ENCODE measurements at regions not wholly inside any gene's neighbourhood (a gene's known extent, or its start where the extent isn't known, plus 50 kb on each side); places are given as distances from the start of the nearest gene placed in this dataset.

DNA sequence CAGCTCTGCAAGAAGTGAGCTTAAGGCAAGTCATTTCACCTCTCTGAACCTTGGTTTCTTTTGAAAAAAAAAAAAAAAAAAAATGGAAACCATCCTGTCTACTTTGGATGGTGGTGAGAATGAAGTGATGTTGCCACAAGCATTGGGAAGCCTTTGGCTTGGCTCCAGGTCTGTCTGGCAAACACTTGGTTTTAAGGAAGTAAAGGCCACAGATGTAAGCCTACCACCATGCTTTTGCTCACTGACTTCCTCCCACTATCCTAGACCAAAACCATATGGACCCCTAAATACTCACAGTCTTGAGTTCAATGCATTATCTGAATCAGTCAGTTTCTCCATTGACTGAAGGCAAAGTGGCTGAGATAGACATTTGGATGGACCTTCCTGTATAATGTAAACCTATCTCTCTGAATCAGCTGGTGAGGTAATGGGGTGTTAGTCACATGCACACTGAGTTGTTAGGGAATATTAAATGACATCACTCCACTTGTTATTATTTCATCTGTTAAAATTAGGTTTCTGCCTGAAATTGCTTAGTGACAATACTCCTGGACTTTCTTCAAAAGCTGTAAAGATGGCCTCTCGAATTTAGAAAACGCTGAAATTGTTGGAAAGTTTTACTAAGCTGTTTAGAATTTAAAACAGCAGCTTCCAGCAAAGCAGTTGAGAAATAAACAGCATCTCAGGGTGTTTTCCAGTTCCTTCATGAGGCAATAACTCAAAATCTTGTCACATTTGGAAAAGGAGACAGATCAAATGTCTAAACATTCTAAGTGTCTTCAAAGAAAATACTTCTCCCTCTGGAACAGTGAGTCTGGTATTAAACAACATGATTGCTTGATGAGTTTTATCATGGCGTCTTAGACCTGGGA, 833.5 kb downstream of the DHX35 start:
- H2AFZ ChIP-seq: no peak overlapping the region
- no peaks in the 10 kb centered on the region for H3K27me3 ChIP-seq (ENCODE audit: insufficient read depth, low read depth)
- intact Hi-C loops (cut with micrococcal nuclease; ENCODE audit: unreplicated experiment): no loop called here
- TF ChIP-seq, protein P1, sequence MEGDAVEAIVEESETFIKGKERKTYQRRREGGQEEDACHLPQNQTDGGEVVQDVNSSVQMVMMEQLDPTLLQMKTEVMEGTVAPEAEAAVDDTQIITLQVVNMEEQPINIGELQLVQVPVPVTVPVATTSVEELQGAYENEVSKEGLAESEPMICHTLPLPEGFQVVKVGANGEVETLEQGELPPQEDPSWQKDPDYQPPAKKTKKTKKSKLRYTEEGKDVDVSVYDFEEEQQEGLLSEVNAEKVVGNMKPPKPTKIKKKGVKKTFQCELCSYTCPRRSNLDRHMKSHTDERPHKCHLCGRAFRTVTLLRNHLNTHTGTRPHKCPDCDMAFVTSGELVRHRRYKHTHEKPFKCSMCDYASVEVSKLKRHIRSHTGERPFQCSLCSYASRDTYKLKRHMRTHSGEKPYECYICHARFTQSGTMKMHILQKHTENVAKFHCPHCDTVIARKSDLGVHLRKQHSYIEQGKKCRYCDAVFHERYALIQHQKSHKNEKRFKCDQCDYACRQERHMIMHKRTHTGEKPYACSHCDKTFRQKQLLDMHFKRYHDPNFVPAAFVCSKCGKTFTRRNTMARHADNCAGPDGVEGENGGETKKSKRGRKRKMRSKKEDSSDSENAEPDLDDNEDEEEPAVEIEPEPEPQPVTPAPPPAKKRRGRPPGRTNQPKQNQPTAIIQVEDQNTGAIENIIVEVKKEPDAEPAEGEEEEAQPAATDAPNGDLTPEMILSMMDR (conservative IDR thresholded peaks at IDR 0.05): no peak
- TF ChIP-seq EZH2 (IDR thresholded peaks at IDR 0.05; ENCODE audit: low read depth): no peak
- H3K27ac ChIP-seq: no peak overlapping the region
- H4K20me1 ChIP-seq (ENCODE audit: insufficient read depth): no peaks in the 10 kb centered on the region
- H3K4me3 ChIP-seq: no peak overlapping the region
- H3K9me2 ChIP-seq (ENCODE audit: insufficient read depth): no peaks in the 10 kb centered on the region
- no peaks in the 10 kb centered on the region for H3K36me3 ChIP-seq (ENCODE audit: low read depth)
- no peaks in the 10 kb centered on the region for H3K79me2 ChIP-seq (ENCODE audit: low read depth)
- POLR2A ChIA-PET (ENCODE audit: unreplicated experiment): no interaction called here
- no peaks in the 10 kb centered on the region for H3F3A ChIP-seq (ENCODE audit: insufficient read depth, low read depth)
- no TSS peak for BruUV-seq (replicated peaks)
- CTCF ChIA-PET: no interaction called here
- no peak for DNase-seq
- H3K4me1 ChIP-seq (replicated peaks; ENCODE audit: insufficient read depth): no peaks in the 10 kb centered on the region
- H3K4me2 ChIP-seq: no peak overlapping the region
- H3K9me3 ChIP-seq (ENCODE audit: insufficient read depth, low read depth): no peaks in the 10 kb centered on the region

DNA sequence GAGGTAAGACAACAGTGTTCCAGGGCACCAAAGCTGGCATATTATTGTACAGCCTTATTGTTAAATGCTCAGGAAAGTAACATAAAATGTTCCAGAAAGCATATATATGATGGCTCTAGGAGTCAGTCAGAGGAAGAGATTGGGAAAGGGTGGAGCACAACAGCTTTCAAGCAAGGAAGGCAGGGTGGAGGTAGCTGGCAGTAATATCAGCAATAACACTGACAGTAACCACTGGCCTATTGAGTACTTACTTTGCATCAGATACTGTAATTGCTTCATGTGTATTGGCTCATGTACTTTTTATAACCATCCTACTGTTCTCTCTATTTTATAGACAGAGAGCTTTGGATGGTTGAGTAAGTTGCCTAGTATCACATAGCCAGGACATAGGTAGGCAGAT, 830.2 kb downstream of the DHX35 start:
- no peaks in the 10 kb centered on the region for H3K4me1 ChIP-seq (replicated peaks; ENCODE audit: insufficient read depth)
- H4K20me1 ChIP-seq (ENCODE audit: insufficient read depth): no peaks in the 10 kb centered on the region
- no peaks in the 10 kb centered on the region for H3K79me2 ChIP-seq (ENCODE audit: low read depth)
- TF ChIP-seq, protein P1 (conservative IDR thresholded peaks at IDR 0.05): no peak
- no TSS peak for BruUV-seq (replicated peaks)
- H3K27ac ChIP-seq: no peak overlapping the region
- no peak overlapping the region for H3K4me3 ChIP-seq
- no peaks in the 10 kb centered on the region for H3F3A ChIP-seq (ENCODE audit: insufficient read depth, low read depth)
- no peaks in the 10 kb centered on the region for H3K36me3 ChIP-seq (ENCODE audit: low read depth)
- H3K9me2 ChIP-seq (ENCODE audit: insufficient read depth): no peaks in the 10 kb centered on the region
- intact Hi-C loops (cut with micrococcal nuclease; ENCODE audit: unreplicated experiment): no loop called here
- no peaks in the 10 kb centered on the region for H3K27me3 ChIP-seq (ENCODE audit: insufficient read depth, low read depth)
- POLR2A ChIA-PET (ENCODE audit: unreplicated experiment): no interaction called here
- no peak overlapping the region for H2AFZ ChIP-seq
- no peaks in the 10 kb centered on the region for H3K9me3 ChIP-seq (ENCODE audit: insufficient read depth, low read depth)
- no peak for DNase-seq
- CTCF ChIA-PET: no interaction called here
- H3K4me2 ChIP-seq: no peak overlapping the region

DNA sequence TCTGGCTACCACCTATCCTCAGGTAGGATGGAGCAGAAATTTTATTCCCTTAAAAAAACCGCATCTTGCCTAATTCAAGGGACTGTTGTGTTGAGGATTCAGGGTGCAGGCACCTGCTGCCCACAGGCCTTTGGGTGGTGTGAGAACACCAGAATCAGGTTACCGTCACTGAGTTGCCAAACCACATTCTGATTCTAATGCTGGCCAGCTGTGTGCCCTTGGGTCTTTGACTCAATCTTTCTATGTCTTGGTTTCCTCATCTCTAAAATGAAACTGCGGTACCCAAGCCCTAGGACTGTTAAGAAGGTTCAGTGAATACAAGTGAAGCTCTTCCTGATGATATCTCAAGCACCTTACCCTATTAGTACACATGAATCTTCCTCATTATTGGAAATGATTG, 827.3 kb downstream of the DHX35 start:
- Histone ChIP-seq H3K9me3 (ENCODE audit: insufficient read depth, low read depth) (no peaks in the 10 kb centered on the region), H3K4me1 (replicated peaks; ENCODE audit: insufficient read depth) (no peaks in the 10 kb centered on the region), H4K20me1 (ENCODE audit: insufficient read depth) (no peaks in the 10 kb centered on the region), H3K36me3 (ENCODE audit: low read depth) (no peaks in the 10 kb centered on the region), H3K4me3 (no peak overlapping the region), H3K27me3 (ENCODE audit: insufficient read depth, low read depth) (no peaks in the 10 kb centered on the region), H3K9me2 (ENCODE audit: insufficient read depth) (no peaks in the 10 kb centered on the region), H3K79me2 (ENCODE audit: low read depth) (no peaks in the 10 kb centered on the region), H3K27ac (no peak overlapping the region), H3F3A (ENCODE audit: insufficient read depth, low read depth) (no peaks in the 10 kb centered on the region), H3K4me2 (no peak overlapping the region), H2AFZ (no peak overlapping the region)
- ChIA-PET POLR2A (ENCODE audit: unreplicated experiment) (no interaction called here), CTCF (no interaction called here)
- DNase-seq: no peak
- BruUV-seq (replicated peaks): no TSS peak
- intact Hi-C loops (cut with micrococcal nuclease; ENCODE audit: unreplicated experiment): no loop called here
- TF ChIP-seq, protein P1 (conservative IDR thresholded peaks at IDR 0.05): no peak
